ENCODE measurements at regions not wholly inside any gene's neighbourhood (a gene's known extent, or its start where the extent isn't known, plus 50 kb on each side); places are given as distances from the start of the nearest gene placed in this dataset.

- H3K27ac ChIP-seq = no peak overlapping the region
- no peak for TF ChIP-seq CTCF (conservative IDR thresholded peaks at IDR 0.05)
Measured at GRCh38 chr2:38473333-38474005, 96.4 kb upstream of the ATL2 start.

- no peak for TF ChIP-seq CTCF (conservative IDR thresholded peaks at IDR 0.05)
- H3K27ac ChIP-seq = no peak overlapping the region
Measured at GRCh38 chr2:38470115-38470514, 93.0 kb upstream of the ATL2 start.

GRCh38 chr2:38467768-38468455 is 90.8 kb upstream of the ATL2 start:
- TF ChIP-seq CTCF (conservative IDR thresholded peaks at IDR 0.05) = no peak
- no peak overlapping the region for H3K27ac ChIP-seq

- no peak for TF ChIP-seq CTCF (conservative IDR thresholded peaks at IDR 0.05)
- H3K27ac ChIP-seq = 0 out of 2 replicates have a peak overlapping the region, but pooled peaks have one; percentile 16
Measured at GRCh38 chr2:38466876-38467767, 90.0 kb upstream of the ATL2 start.

- H3K27ac ChIP-seq = 0 out of 2 replicates have a peak overlapping the region, but pooled peaks have one; percentile 16
- no peak for TF ChIP-seq CTCF (conservative IDR thresholded peaks at IDR 0.05)
Measured at GRCh38 chr2:38466409-38466808, 89.3 kb upstream of the ATL2 start.

GRCh38 chr2:38465789-38466127 is 88.7 kb upstream of the ATL2 start:
- TF ChIP-seq CTCF (conservative IDR thresholded peaks at IDR 0.05) = peak; percentile 70
- no peak overlapping the region for H3K27ac ChIP-seq

Data from VCaP (cell line).